Colonic mucosa (tissue), 4 donors: ENCODE measurements at regions not wholly inside any gene's neighbourhood (a gene's known extent, or its start where the extent isn't known, plus 50 kb on each side); places are given as distances from the start of the nearest gene placed in this dataset.

Experiments used
- DNase-seq: peaks from one replicate; pipeline ENCODE4 v3.0.0-alpha.2; 2020
- H3K27ac ChIP-seq: fragments of 200-600 bp; one replicate; pipeline ENCODE4 v1.8.0; 2021
- H3K27me3 ChIP-seq: fragments of 200-600 bp; one replicate; pipeline ENCODE4 v1.8.0; 2021
- H3K36me3 ChIP-seq: fragments of 200-600 bp; one replicate; pipeline ENCODE4 v1.8.0; 2021
- H3K4me1 ChIP-seq: fragments of 200-600 bp; one replicate; pipeline ENCODE4 v1.8.0; 2021; ENCODE audit warnings: mild to moderate bottlenecking
- H3K4me3 ChIP-seq: fragments of 200-600 bp; one replicate; pipeline ENCODE4 v1.8.0; 2021
- H3K9ac ChIP-seq, 2 donors: one replicate each; pipeline ENCODE4 v1.7.0; 2013; ENCODE audit warnings: control low read depth in 2 of 2, low read depth in 2 of 2, low read length in 2 of 2
- H3K9me3 ChIP-seq: fragments of 200-600 bp; one replicate; pipeline ENCODE4 v1.8.0; 2021
- intact Hi-C: fragments of 100-400 bp; cut with DNase I; formaldehyde crosslinking; loops from one replicate; pipeline ENCODE4 v1.14.1; 2022
- TF ChIP-seq, protein P1 (sequence below): fragments of 200-600 bp; IDR thresholded peaks from one replicate; pipeline ENCODE4 v1.8.0; 2022; ENCODE audit warnings: antibody characterized with exemption, mild to moderate bottlenecking
- donor health status: healthy.
- donor health status: DM: no; HTN: no; CAD: no.
- donor health status: DM: no; HTN: no; CAD: no.

DNA sequence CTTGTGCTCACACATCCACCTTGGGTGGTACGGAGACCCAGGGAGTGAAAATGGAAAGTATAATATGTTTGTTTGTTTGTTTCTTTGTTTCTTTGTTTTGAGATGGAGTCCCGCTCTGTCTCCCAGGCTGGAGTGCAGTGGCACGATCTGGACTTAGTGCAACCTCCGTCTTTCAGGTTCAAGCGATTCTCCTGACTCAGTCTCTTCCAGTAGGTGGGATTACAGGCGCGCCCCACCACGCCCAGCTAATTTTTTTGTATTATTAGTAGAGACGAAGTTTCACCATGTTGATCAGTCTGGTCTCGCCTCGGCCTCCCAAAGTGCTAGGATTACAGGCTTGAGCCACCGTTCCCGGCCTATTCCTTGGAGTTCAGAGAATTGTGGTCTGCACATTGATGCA, 115.4 kb downstream of the TRIM27 start:
- Histone ChIP-seq H3K36me3 (no peaks in the 10 kb centered on the region), H3K4me1 (no peaks in the 10 kb centered on the region), H3K27ac (no peak overlapping the region), H3K9me3 (no peaks in the 10 kb centered on the region), H3K27me3 (peaks cover 41% of the 10 kb centered on the region), H3K4me3 (no peak overlapping the region), H3K9ac (no peak overlapping the region)
- intact Hi-C loops = no loop called here
- no peak for DNase-seq
- TF ChIP-seq, protein P1, sequence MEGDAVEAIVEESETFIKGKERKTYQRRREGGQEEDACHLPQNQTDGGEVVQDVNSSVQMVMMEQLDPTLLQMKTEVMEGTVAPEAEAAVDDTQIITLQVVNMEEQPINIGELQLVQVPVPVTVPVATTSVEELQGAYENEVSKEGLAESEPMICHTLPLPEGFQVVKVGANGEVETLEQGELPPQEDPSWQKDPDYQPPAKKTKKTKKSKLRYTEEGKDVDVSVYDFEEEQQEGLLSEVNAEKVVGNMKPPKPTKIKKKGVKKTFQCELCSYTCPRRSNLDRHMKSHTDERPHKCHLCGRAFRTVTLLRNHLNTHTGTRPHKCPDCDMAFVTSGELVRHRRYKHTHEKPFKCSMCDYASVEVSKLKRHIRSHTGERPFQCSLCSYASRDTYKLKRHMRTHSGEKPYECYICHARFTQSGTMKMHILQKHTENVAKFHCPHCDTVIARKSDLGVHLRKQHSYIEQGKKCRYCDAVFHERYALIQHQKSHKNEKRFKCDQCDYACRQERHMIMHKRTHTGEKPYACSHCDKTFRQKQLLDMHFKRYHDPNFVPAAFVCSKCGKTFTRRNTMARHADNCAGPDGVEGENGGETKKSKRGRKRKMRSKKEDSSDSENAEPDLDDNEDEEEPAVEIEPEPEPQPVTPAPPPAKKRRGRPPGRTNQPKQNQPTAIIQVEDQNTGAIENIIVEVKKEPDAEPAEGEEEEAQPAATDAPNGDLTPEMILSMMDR = no peak

DNA sequence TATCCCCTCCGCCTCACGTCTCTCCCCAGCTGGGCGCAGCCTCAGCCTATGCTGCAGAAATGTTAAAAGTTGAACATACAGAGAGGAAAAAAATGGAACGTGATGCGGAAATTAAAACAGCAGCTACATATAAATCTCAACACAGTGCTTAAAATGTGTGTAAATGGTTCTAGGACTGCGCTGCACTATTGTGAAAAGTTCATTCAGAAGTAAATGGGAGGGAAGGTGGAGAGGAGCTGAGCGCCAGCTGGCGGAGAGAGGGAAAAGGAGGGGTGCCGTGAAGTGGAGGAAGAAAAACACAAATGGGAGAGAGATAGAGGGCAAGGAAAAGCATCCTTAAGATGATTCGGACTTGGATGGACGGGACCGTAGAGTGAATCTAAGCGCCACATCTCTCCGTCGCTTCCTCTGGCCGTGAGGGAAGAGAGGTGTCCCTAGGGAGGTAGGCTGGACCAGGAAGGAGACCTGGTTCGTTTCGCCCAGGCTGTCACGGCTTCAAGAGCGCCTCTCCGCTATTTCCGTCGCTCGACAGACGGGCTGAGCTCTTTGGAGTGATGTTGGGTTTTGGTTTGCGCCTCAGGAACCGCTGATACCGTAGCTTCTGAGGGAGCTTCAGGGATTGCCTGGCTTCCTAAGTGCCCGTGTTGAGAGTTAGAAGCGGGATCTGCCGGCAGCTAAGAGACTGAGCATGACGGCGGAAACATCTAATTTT, 113.7 kb downstream of the TRIM27 start:
- no peaks in the 10 kb centered on the region for H3K9me3 ChIP-seq
- H3K4me1 ChIP-seq = no peaks in the 10 kb centered on the region
- DNase-seq = no peak
- TF ChIP-seq, protein P1 = no peak
- no peaks in the 10 kb centered on the region for H3K36me3 ChIP-seq
- peaks cover 58% of the 10 kb centered on the region for H3K27me3 ChIP-seq
- no peak overlapping the region for H3K9ac ChIP-seq
- intact Hi-C loops = no loop called here
- H3K4me3 ChIP-seq = no peak overlapping the region
- no peak overlapping the region for H3K27ac ChIP-seq

DNA sequence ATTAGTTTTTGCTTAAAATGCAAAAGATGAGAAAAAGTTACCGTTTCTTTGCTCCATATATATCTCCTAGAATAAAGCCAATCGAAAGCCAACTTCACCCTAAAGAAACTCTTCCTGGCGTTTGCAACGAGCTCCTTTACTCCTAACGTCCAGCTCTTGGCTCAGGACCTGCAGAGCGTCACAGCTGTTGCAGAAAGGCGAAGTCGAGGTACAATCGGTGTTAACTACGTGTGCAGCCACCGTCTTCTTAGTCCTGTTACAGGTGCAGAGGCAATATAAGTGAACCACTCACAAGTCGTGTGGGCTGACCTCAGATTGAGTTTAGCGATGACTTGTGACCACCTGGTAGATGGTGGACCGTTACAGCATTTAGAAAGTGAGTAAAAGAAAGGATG, 113.1 kb downstream of the TRIM27 start:
- H3K4me1 ChIP-seq = no peaks in the 10 kb centered on the region
- H3K27ac ChIP-seq = no peak overlapping the region
- peaks cover 64% of the 10 kb centered on the region for H3K27me3 ChIP-seq
- H3K9ac ChIP-seq = no peak overlapping the region
- intact Hi-C loops = no loop called here
- TF ChIP-seq, protein P1 = no peak
- no peak for DNase-seq
- H3K4me3 ChIP-seq = no peak overlapping the region
- no peaks in the 10 kb centered on the region for H3K36me3 ChIP-seq
- H3K9me3 ChIP-seq = no peaks in the 10 kb centered on the region

DNA sequence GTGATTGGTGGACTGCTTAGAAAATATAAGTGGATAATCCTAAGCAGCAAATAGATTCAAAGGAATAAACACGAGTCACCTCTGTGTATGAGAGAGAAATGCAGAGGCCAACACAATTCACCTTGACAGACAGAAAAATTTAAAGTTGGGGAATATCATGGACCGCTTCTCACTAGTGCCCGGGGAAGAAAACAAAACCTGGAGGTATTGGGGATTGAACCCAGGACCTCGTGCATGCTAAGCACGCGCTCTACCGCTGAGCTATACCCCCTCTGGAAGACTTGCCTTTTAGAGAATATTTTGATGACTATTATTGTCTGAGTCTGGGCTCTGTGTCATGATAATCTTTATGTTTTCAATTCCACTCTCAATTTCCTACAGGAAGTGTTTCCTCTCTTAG, 111.9 kb downstream of the TRIM27 start:
- Histone ChIP-seq H3K9ac (no peak overlapping the region), H3K36me3 (no peaks in the 10 kb centered on the region), H3K9me3 (no peaks in the 10 kb centered on the region), H3K4me1 (no peaks in the 10 kb centered on the region), H3K27me3 (peaks cover 65% of the 10 kb centered on the region), H3K27ac (no peak overlapping the region), H3K4me3 (no peak overlapping the region)
- DNase-seq = no peak
- intact Hi-C loops = no loop called here
- TF ChIP-seq, protein P1 = no peak

DNA sequence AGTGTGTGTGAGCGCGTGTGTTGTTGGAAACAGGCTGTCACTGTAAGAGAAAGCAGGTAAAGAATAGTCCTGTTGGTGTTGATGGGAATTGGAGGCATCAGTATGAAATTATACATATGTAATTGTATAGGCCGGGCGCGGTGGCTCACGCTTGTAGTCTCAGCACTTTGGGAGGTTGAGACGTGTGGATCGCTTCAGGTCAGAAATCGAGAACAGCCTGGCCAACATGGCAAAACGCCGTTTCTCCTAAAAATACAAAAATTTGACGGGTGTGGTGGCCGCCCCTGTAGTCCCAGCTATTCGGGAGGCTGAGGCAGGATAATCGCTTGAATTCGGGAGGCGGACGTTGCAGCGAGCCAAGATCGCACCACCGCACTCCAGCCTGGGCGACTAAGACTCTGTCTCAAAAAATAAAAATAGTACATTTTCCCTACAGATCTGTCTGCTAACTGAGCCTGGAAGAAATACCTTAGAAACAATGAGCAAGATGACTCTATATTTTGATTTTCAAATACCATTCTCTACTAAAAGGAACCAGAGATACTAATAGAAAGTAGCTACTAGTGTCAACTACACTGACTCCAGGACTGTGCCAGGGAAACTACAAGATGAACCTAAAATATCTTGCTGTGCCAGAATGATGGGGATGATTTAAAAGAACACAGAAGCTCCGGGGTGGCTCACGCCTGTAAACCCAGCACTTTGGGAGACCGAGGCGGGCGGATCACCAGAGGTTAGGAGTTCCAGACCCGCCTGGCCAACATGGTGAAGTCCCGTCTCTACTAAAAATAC, 110.8 kb downstream of the TRIM27 start:
- Histone ChIP-seq H3K9me3 (no peaks in the 10 kb centered on the region), H3K4me1 (no peaks in the 10 kb centered on the region), H3K36me3 (no peaks in the 10 kb centered on the region), H3K9ac (no peak overlapping the region), H3K4me3 (no peak overlapping the region), H3K27ac (no peak overlapping the region), H3K27me3 (peaks cover 65% of the 10 kb centered on the region)
- intact Hi-C loops = no loop called here
- TF ChIP-seq, protein P1 = no peak
- no peak for DNase-seq
